Endodermal cell (in vitro differentiated cells): ENCODE measurements at regions not wholly inside any gene's neighbourhood (a gene's known extent, or its start where the extent isn't known, plus 50 kb on each side); places are given as distances from the start of the nearest gene placed in this dataset.

Experiments used
- DNase-seq: peaks from one replicate; pipeline ENCODE4 v3.0.0-alpha.2; 2017
- H3K27ac ChIP-seq: 2 replicates; pipeline ENCODE4 v1.5.1; 2013; ENCODE audit warnings: mild to moderate bottlenecking, low read depth, low read length, moderate library complexity
- H3K27me3 ChIP-seq: 2 replicates; pipeline ENCODE4 v1.6.1; 2013; ENCODE audit warnings: mild to moderate bottlenecking, low read length, moderate library complexity; ENCODE audit not compliant: insufficient read depth, control insufficient read depth, poor library complexity, severe bottlenecking
- H3K36me3 ChIP-seq: 2 replicates; pipeline ENCODE4 v1.7.0; 2013; ENCODE audit warnings: mild to moderate bottlenecking, low read length, moderate library complexity; ENCODE audit not compliant: control insufficient read depth, insufficient read depth
- H3K4me1 ChIP-seq: one replicate; pipeline ENCODE4 v1.7.0; 2013; ENCODE audit warnings: low read length; ENCODE audit not compliant: control insufficient read depth, insufficient read depth
- H3K4me3 ChIP-seq: 2 replicates; pipeline ENCODE4 v1.5.1; 2013; ENCODE audit warnings: mild to moderate bottlenecking, low read length, moderate library complexity
- H3K9ac ChIP-seq: 2 replicates; pipeline ENCODE4 v1.6.1; 2013; ENCODE audit warnings: mild to moderate bottlenecking, low read length, moderate library complexity; ENCODE audit not compliant: poor library complexity, severe bottlenecking; ENCODE audit errors: extremely low read depth
- H3K9me3 ChIP-seq: 2 replicates; pipeline ENCODE4 v1.6.1; 2013; ENCODE audit warnings: mild to moderate bottlenecking, low read length, moderate library complexity; ENCODE audit not compliant: control insufficient read depth
- H3K27ac Mint-ChIP-seq: 2 replicates; pipeline ENCODE4 v1.8.0; 2020; ENCODE audit warnings: mixed read lengths
- H3K27me3 Mint-ChIP-seq: 2 replicates; pipeline ENCODE4 v1.8.0; 2021; ENCODE audit warnings: mild to moderate bottlenecking, mixed read lengths; ENCODE audit not compliant: insufficient read depth
- H3K36me3 Mint-ChIP-seq: 2 replicates; pipeline ENCODE4 v1.8.0; 2020; ENCODE audit warnings: low read depth, mixed read lengths
- H3K4me1 Mint-ChIP-seq: 2 replicates; pipeline ENCODE4 v1.8.0; 2020; ENCODE audit warnings: mixed read lengths
- H3K4me3 Mint-ChIP-seq: 2 replicates; pipeline ENCODE4 v1.8.0; 2020; ENCODE audit warnings: mild to moderate bottlenecking, moderate library complexity, mixed read lengths
- H3K9me3 Mint-ChIP-seq: 2 replicates; pipeline ENCODE4 v1.8.0; 2020; ENCODE audit warnings: mild to moderate bottlenecking, mixed read lengths
- WGBS, 2 experiments: methylation state at CpG; one replicate each; pipeline versions ENCODE4 v1.1.5 to v1.1.7; 2013; ENCODE audit warnings: missing lambda C conversion rate in 2 of 2, mixed read lengths in 1 of 2; ENCODE audit not compliant: insufficient coverage in 1 of 2, insufficient read length in 1 of 2; 5-methylcytosine and 5-hydroxymethylcytosine counted together
- TF ChIP-seq, protein P1 (sequence below): fragments of 200-600 bp; sonication (generic); conservative IDR thresholded peaks from 2 replicates; pipeline ENCODE4 v1.5.0; 2021; ENCODE audit warnings: antibody characterized with exemption, mild to moderate bottlenecking

DNA sequence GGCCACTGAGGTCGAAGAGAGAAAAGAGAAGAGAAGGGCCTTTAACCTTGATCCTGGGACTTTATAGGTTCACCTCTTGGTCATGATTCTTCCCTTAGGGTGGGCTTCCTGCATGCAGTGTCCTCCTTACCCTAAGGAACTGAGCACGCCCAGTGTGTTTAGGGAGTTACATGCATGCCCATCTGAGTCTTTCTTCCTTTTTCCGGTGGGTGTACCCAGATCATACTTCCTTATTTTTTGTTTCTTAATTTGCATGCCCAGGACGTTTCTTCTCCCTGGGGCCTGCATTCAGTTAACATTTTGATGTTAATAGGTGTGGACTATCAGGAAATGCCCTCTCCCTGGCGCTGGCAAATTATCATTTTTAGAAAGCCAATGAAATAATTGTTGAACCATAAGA is 91.5 kb downstream of the HTR1B start:
- Mint-ChIP-seq H3K27ac (no peak overlapping the region), H3K36me3 (no peaks in the 10 kb centered on the region), H3K9me3 (no peaks in the 10 kb centered on the region), H3K4me1 (peaks cover 13% of the 10 kb centered on the region), H3K4me3 (no peak overlapping the region), H3K27me3 (no peaks in the 10 kb centered on the region)
- H3K27me3 ChIP-seq, result no peaks in the 10 kb centered on the region
- no peaks in the 10 kb centered on the region for H3K36me3 ChIP-seq
- H3K4me1 ChIP-seq, result no peaks in the 10 kb centered on the region
- H3K4me3 ChIP-seq, result no peak overlapping the region
- TF ChIP-seq, protein P1, sequence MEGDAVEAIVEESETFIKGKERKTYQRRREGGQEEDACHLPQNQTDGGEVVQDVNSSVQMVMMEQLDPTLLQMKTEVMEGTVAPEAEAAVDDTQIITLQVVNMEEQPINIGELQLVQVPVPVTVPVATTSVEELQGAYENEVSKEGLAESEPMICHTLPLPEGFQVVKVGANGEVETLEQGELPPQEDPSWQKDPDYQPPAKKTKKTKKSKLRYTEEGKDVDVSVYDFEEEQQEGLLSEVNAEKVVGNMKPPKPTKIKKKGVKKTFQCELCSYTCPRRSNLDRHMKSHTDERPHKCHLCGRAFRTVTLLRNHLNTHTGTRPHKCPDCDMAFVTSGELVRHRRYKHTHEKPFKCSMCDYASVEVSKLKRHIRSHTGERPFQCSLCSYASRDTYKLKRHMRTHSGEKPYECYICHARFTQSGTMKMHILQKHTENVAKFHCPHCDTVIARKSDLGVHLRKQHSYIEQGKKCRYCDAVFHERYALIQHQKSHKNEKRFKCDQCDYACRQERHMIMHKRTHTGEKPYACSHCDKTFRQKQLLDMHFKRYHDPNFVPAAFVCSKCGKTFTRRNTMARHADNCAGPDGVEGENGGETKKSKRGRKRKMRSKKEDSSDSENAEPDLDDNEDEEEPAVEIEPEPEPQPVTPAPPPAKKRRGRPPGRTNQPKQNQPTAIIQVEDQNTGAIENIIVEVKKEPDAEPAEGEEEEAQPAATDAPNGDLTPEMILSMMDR, result no peak
- DNase-seq, result no peak
- H3K9me3 ChIP-seq, result no peaks in the 10 kb centered on the region
- WGBS, 2 experiments, result 88 to 100% methylated on average over 1 to 5 of the region's 5 CpGs
- no peak overlapping the region for H3K27ac ChIP-seq
- no peak overlapping the region for H3K9ac ChIP-seq

DNA sequence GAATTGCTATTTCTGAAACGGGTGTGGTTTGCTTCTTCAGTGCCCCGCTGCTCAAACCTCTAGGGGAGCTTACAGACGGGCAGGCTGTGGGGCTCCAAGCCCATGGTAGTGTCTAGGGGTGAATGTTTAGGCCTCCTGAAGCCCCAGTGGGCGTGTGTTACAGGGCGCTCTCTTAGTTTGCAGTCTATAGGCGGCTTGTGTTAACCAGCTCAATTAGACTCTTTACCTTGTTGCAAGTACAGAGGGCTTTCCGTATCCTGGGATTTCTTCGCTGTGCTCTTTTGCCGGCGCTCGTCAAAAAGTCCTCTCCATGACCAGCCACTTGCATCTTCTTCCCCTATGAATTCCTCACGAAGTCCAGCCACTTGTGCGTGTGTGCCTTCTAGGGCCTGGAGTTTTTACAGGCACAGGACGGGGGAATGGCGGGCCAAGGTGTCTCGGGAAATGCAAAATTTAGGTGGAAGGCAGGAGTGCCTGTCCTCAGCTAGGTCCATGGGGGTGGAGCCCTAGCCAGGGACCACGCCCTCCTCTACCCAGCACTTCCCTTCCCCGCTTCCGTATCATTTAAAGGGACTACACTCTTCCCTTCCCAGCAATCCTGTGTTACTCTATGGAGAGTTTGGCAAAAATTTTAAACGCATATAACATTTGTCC is 94.5 kb downstream of the HTR1B start:
- no peak overlapping the region for H3K9ac ChIP-seq

GRCh38 chr6:77366798-77367197 is 96.5 kb downstream of the HTR1B start:
- 100% methylated on average over 2 of the region's 2 CpGs; no CpG with 5 or more reads in 1 of the 2 experiments for WGBS, 2 experiments
- TF ChIP-seq, protein P1, result no peak
- Mint-ChIP-seq H3K36me3 (peaks cover 10% of the 10 kb centered on the region), H3K4me3 (peak overlapping the region; percentile 93), H3K27me3 (no peaks in the 10 kb centered on the region), H3K9me3 (no peaks in the 10 kb centered on the region), H3K27ac (no peak overlapping the region), H3K4me1 (peaks cover 14% of the 10 kb centered on the region)
- Histone ChIP-seq H3K4me1 (no peaks in the 10 kb centered on the region), H3K4me3 (no peak overlapping the region), H3K9me3 (no peaks in the 10 kb centered on the region), H3K36me3 (no peaks in the 10 kb centered on the region), H3K27me3 (no peaks in the 10 kb centered on the region), H3K27ac (no peak overlapping the region), H3K9ac (no peak overlapping the region)
- no peak for DNase-seq

More for the DNA sequence above, 94.5 kb downstream of the HTR1B start:
- Mint-ChIP-seq H3K4me1 (peaks cover 14% of the 10 kb centered on the region), H3K9me3 (no peaks in the 10 kb centered on the region), H3K27ac (peak overlapping the region; percentile 97), H3K27me3 (no peaks in the 10 kb centered on the region), H3K36me3 (peaks cover 4% of the 10 kb centered on the region), H3K4me3 (peak overlapping the region; percentile 93)
- H3K27ac ChIP-seq, result no peak overlapping the region
- H3K36me3 ChIP-seq, result no peaks in the 10 kb centered on the region
- 76 to 87% methylated on average over 13 to 20 of the region's 20 CpGs for WGBS, 2 experiments
- H3K4me3 ChIP-seq, result no peak overlapping the region
- no peaks in the 10 kb centered on the region for H3K27me3 ChIP-seq
- peak; percentile 85 for DNase-seq
- no peaks in the 10 kb centered on the region for H3K9me3 ChIP-seq
- no peaks in the 10 kb centered on the region for H3K4me1 ChIP-seq
- TF ChIP-seq, protein P1, result no peak
